Vagina (tissue), 2 donors: ENCODE measurements at regions not wholly inside any gene's neighbourhood (a gene's known extent, or its start where the extent isn't known, plus 50 kb on each side); places are given as distances from the start of the nearest gene placed in this dataset.

ENCODE experiments used
- CTCF ChIP-seq, 3 experiments: fragments of 450-650 bp in 2 of 3; fragments of 200-600 bp in 1 of 3; sonication (generic) in 1 of 3; IDR thresholded peaks; one replicate each; pipeline ENCODE4 v1.5.1; 2017 to 2019; ENCODE audit warnings: antibody characterized with exemption in 3 of 3, mild to moderate bottlenecking in 2 of 3, moderate library complexity in 2 of 3
- POLR2A ChIP-seq, 2 donors: fragments of 450-650 bp; IDR thresholded peaks; one replicate each; pipeline ENCODE4 v1.6.1; 2017; ENCODE audit warnings: antibody characterized with exemption in 2 of 2, mild to moderate bottlenecking in 2 of 2, moderate library complexity in 2 of 2
- POLR2AphosphoS5 ChIP-seq, 2 donors: sonication (generic); formaldehyde crosslinking; IDR thresholded peaks; one replicate each; pipeline ENCODE4 v1.9.0; 2017; ENCODE audit warnings: antibody characterized with exemption in 2 of 2, mild to moderate bottlenecking in 2 of 2, low read depth in 1 of 2; ENCODE audit not compliant: insufficient read depth in 1 of 2

GRCh38 chr3:194996746-194997145 lies 274.2 kb downstream of the XXYLT1 start:
- no peak for TF ChIP-seq CTCF (IDR thresholded peaks at IDR 0.05)
- no peak for TF ChIP-seq POLR2A (IDR thresholded peaks at IDR 0.05)
- no peak for TF ChIP-seq POLR2AphosphoS5 (IDR thresholded peaks at IDR 0.05; ENCODE audit: insufficient read depth in 1 of 2, low read depth in 1 of 2)
